ENCODE measurements at regions not wholly inside any gene's neighbourhood (a gene's known extent, or its start where the extent isn't known, plus 50 kb on each side); places are given as distances from the start of the nearest gene placed in this dataset.
"Not testable (repeated sequence)": the region's sequence is repeated elsewhere in the genome, so short reads cannot be mapped to it uniquely, and the experiment has no call there.

GRCh38 chr16:27600381-27600780, 50.4 kb downstream of the KATNIP start:
- DNase-seq = no peak
- TF ChIP-seq POLR2A (IDR thresholded peaks at IDR 0.05; ENCODE audit: low read length) (no peak), GATA1 (IDR thresholded peaks at IDR 0.05; ENCODE audit: low read depth, low read length) (no peak)

GRCh38 chr16:27602103-27602502, 52.2 kb downstream of the KATNIP start:
- no peak for TF ChIP-seq GATA1 (IDR thresholded peaks at IDR 0.05; ENCODE audit: low read depth, low read length)
- TF ChIP-seq POLR2A (IDR thresholded peaks at IDR 0.05; ENCODE audit: low read length) = no peak
- DNase-seq = no peak

GRCh38 chr16:27605500-27606106, 55.7 kb downstream of the KATNIP start:
- peak; percentile 46 to 67 for DNase-seq

GRCh38 chr16:27611340-27611739, 61.4 kb downstream of the KATNIP start:
- TF ChIP-seq POLR2A (IDR thresholded peaks at IDR 0.05; ENCODE audit: low read length) = no peak
- TF ChIP-seq GATA1 (IDR thresholded peaks at IDR 0.05; ENCODE audit: low read depth, low read length) = no peak

GRCh38 chr16:27613238-27613791, 63.4 kb downstream of the KATNIP start:
- no peak for TF ChIP-seq GATA1 (IDR thresholded peaks at IDR 0.05; ENCODE audit: low read depth, low read length)
- TF ChIP-seq POLR2A (IDR thresholded peaks at IDR 0.05; ENCODE audit: low read length) = no peak
- no peak for DNase-seq

More at GRCh38 chr16:27611340-27611739, 61.4 kb downstream of the KATNIP start:
- no peak for DNase-seq

GRCh38 chr16:27617665-27618064, 67.7 kb downstream of the KATNIP start:
- no peak for DNase-seq
- TF ChIP-seq GATA1 (IDR thresholded peaks at IDR 0.05; ENCODE audit: low read depth, low read length) (no peak), POLR2A (IDR thresholded peaks at IDR 0.05; ENCODE audit: low read length) (no peak)

- no peak for DNase-seq
- TF ChIP-seq POLR2A (IDR thresholded peaks at IDR 0.05; ENCODE audit: low read length) (no peak), GATA1 (IDR thresholded peaks at IDR 0.05; ENCODE audit: low read depth, low read length) (no peak)
These were observed 68.2 kb downstream of the KATNIP start for GRCh38 chr16:27618165-27618564.

- TF ChIP-seq GATA1 (IDR thresholded peaks at IDR 0.05; ENCODE audit: low read depth, low read length) = no peak
- no peak for TF ChIP-seq POLR2A (IDR thresholded peaks at IDR 0.05; ENCODE audit: low read length)
- no peak for DNase-seq
These were observed 68.8 kb downstream of the KATNIP start for GRCh38 chr16:27618606-27619327.

GRCh38 chr16:27620541-27620940, 70.6 kb downstream of the KATNIP start:
- no peak for DNase-seq
- TF ChIP-seq GATA1 (IDR thresholded peaks at IDR 0.05; ENCODE audit: low read depth, low read length) (no peak), POLR2A (IDR thresholded peaks at IDR 0.05; ENCODE audit: low read length) (no peak)

- DNase-seq = no peak
- TF ChIP-seq POLR2A (IDR thresholded peaks at IDR 0.05; ENCODE audit: low read length) (no peak), GATA1 (IDR thresholded peaks at IDR 0.05; ENCODE audit: low read depth, low read length) (no peak)
These were observed 74.5 kb downstream of the KATNIP start for GRCh38 chr16:27624154-27625049.

GRCh38 chr16:27625050-27625697, 75.2 kb downstream of the KATNIP start:
- DNase-seq = peak in 1 of 2 experiments; percentile 9
- TF ChIP-seq GATA1 (IDR thresholded peaks at IDR 0.05; ENCODE audit: low read depth, low read length) (no peak), POLR2A (IDR thresholded peaks at IDR 0.05; ENCODE audit: low read length) (no peak)

- DNase-seq = no peak
- TF ChIP-seq POLR2A (IDR thresholded peaks at IDR 0.05; ENCODE audit: low read length) (no peak), GATA1 (IDR thresholded peaks at IDR 0.05; ENCODE audit: low read depth, low read length) (no peak)
These were observed 77.2 kb downstream of the KATNIP start for GRCh38 chr16:27627136-27627535.

- DNase-seq = no peak
- TF ChIP-seq GATA1 (IDR thresholded peaks at IDR 0.05; ENCODE audit: low read depth, low read length) (no peak), POLR2A (IDR thresholded peaks at IDR 0.05; ENCODE audit: low read length) (no peak)
These were observed 78.4 kb downstream of the KATNIP start for GRCh38 chr16:27628241-27628942.

GRCh38 chr16:27628943-27629462, 79.1 kb downstream of the KATNIP start:
- DNase-seq = not testable (repeated sequence)

All from erythroblast (primary cell).